ENCODE measurements at regions not wholly inside any gene's neighbourhood (a gene's known extent, or its start where the extent isn't known, plus 50 kb on each side); places are given as distances from the start of the nearest gene placed in this dataset.

DNA sequence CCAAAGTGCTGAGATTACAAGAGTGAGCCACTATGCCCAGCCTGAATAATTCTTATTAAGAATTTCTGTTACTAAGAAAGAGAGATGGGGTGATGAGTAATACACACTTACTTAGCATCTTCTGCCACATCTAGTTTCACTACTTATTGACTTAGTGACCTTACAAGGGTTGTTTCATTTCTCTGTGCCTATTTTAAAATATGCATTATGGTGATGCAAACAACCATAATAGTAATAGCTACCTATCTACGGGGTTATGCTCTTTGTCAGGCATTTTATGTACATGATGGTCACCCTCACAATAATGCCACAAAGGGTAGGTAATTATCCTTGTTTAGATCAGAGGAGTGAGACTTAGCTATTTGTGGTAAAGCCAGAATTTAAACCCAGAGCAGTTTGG is 499.0 kb upstream of the SGCD start:
- TF ChIP-seq, protein P1, sequence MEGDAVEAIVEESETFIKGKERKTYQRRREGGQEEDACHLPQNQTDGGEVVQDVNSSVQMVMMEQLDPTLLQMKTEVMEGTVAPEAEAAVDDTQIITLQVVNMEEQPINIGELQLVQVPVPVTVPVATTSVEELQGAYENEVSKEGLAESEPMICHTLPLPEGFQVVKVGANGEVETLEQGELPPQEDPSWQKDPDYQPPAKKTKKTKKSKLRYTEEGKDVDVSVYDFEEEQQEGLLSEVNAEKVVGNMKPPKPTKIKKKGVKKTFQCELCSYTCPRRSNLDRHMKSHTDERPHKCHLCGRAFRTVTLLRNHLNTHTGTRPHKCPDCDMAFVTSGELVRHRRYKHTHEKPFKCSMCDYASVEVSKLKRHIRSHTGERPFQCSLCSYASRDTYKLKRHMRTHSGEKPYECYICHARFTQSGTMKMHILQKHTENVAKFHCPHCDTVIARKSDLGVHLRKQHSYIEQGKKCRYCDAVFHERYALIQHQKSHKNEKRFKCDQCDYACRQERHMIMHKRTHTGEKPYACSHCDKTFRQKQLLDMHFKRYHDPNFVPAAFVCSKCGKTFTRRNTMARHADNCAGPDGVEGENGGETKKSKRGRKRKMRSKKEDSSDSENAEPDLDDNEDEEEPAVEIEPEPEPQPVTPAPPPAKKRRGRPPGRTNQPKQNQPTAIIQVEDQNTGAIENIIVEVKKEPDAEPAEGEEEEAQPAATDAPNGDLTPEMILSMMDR (IDR thresholded peaks at IDR 0.05): no peak
- TF ChIP-seq POLR2A (IDR thresholded peaks at IDR 0.05): no peak
